Lower lobe of right lung (tissue), 2 donors: ENCODE measurements at regions not wholly inside any gene's neighbourhood (a gene's known extent, or its start where the extent isn't known, plus 50 kb on each side); places are given as distances from the start of the nearest gene placed in this dataset.

Experiments
- ATAC-seq, 2 donors: fragments of 200-7000 bp; cut with Tn5 transposase; one replicate each; pipeline ENCODE4 v1.9.1; 2020 to 2022; ENCODE audit warnings: mild to moderate bottlenecking in 2 of 2, moderate library complexity in 2 of 2
- DNase-seq: peaks from one replicate; pipeline ENCODE4 v3.0.0-alpha.2; 2020
- H3K27ac ChIP-seq: fragments of 200-600 bp; one replicate; pipeline ENCODE4 v1.8.0; 2022
- H3K27me3 ChIP-seq: fragments of 200-600 bp; one replicate; pipeline ENCODE4 v1.8.0; 2022; ENCODE audit warnings: low read depth
- H3K36me3 ChIP-seq: fragments of 200-600 bp; one replicate; pipeline ENCODE4 v1.8.0; 2022; ENCODE audit warnings: mild to moderate bottlenecking
- H3K4me1 ChIP-seq: fragments of 200-600 bp; one replicate; pipeline ENCODE4 v1.8.0; 2022
- H3K4me3 ChIP-seq: fragments of 200-600 bp; one replicate; pipeline ENCODE4 v1.8.0; 2022; ENCODE audit warnings: mild to moderate bottlenecking
- H3K9me3 ChIP-seq: fragments of 200-600 bp; one replicate; pipeline ENCODE4 v1.8.0; 2022
- CTCF ChIP-seq: fragments of 200-600 bp; IDR thresholded peaks from one replicate; pipeline ENCODE4 v1.8.0; 2022; ENCODE audit warnings: antibody characterized with exemption, mild to moderate bottlenecking
- intact Hi-C: fragments of 100-400 bp; cut with DNase I; formaldehyde crosslinking; loops from one replicate; pipeline ENCODE4 v1.11.0; 2022
- donor health status: DM: no; HTN: yes; CAD: no; lungs with severe emphysema.

- no peaks in the 10 kb centered on the region for H3K36me3 ChIP-seq
- no peak overlapping the region for H3K4me3 ChIP-seq
- intact Hi-C loops = no loop called here
- no peak overlapping the region for H3K27ac ChIP-seq
- no peaks in the 10 kb centered on the region for H3K9me3 ChIP-seq
- ATAC-seq (no peak), DNase-seq (no peak)
- no peak for TF ChIP-seq CTCF
- H3K4me1 ChIP-seq = no peaks in the 10 kb centered on the region
- H3K27me3 ChIP-seq = no peaks in the 10 kb centered on the region
Measured at GRCh38 chr3:194941956-194942511, 256.4 kb downstream of the FAM43A start.

- Histone ChIP-seq H3K9me3 (peaks cover 5% of the 10 kb centered on the region), H3K36me3 (no peaks in the 10 kb centered on the region), H3K27ac (no peak overlapping the region), H3K4me3 (no peak overlapping the region), H3K27me3 (no peaks in the 10 kb centered on the region), H3K4me1 (no peaks in the 10 kb centered on the region)
- DNase-seq (no peak), ATAC-seq (no peak)
- intact Hi-C loops = no loop called here
- no peak for TF ChIP-seq CTCF
Measured at GRCh38 chr3:194944526-194944925, 258.8 kb downstream of the FAM43A start.

- H3K9me3 ChIP-seq = peaks cover 5% of the 10 kb centered on the region
- no peak overlapping the region for H3K4me3 ChIP-seq
- no peaks in the 10 kb centered on the region for H3K4me1 ChIP-seq
- no peaks in the 10 kb centered on the region for H3K36me3 ChIP-seq
- DNase-seq = no peak
- H3K27ac ChIP-seq = no peak overlapping the region
- intact Hi-C loops = no loop called here
- H3K27me3 ChIP-seq = no peaks in the 10 kb centered on the region
- TF ChIP-seq CTCF = no peak
- no peak for ATAC-seq
Measured at GRCh38 chr3:194945508-194945907, 259.8 kb downstream of the FAM43A start.

GRCh38 chr3:194946091-194946490 is 260.4 kb downstream of the FAM43A start:
- Histone ChIP-seq H3K9me3 (peaks cover 5% of the 10 kb centered on the region), H3K4me1 (peaks cover 1% of the 10 kb centered on the region), H3K27me3 (no peaks in the 10 kb centered on the region), H3K27ac (no peak overlapping the region), H3K4me3 (no peak overlapping the region), H3K36me3 (no peaks in the 10 kb centered on the region)
- TF ChIP-seq CTCF = no peak
- no peak for ATAC-seq
- intact Hi-C loops = no loop called here
- DNase-seq = no peak

- Histone ChIP-seq H3K4me3 (no peak overlapping the region), H3K36me3 (no peaks in the 10 kb centered on the region), H3K9me3 (peaks cover 5% of the 10 kb centered on the region), H3K27ac (no peak overlapping the region), H3K27me3 (no peaks in the 10 kb centered on the region), H3K4me1 (peaks cover 20% of the 10 kb centered on the region)
- intact Hi-C loops = no loop called here
- ATAC-seq (no peak), DNase-seq (no peak)
- no peak for TF ChIP-seq CTCF
Measured at GRCh38 chr3:194949592-194949991, 263.9 kb downstream of the FAM43A start.
